Mucosa of gallbladder (tissue), 1 donor: ENCODE measurements at regions not wholly inside any gene's neighbourhood (a gene's known extent, or its start where the extent isn't known, plus 50 kb on each side); places are given as distances from the start of the nearest gene placed in this dataset.
A peak's percentile ranks its signal among the peaks of the same experiment; 100 is the strongest.
"Not testable (repeated sequence)": the region's sequence is repeated elsewhere in the genome, so short reads cannot be mapped to it uniquely, and the experiment has no call there.

ENCODE experiments used
- DNase-seq: peaks from one replicate; pipeline ENCODE4 v3.0.0-alpha.2; 2020; ENCODE audit warnings: low spot score
- donor health status: DM: no; HTN: no; CAD: no.

DNA sequence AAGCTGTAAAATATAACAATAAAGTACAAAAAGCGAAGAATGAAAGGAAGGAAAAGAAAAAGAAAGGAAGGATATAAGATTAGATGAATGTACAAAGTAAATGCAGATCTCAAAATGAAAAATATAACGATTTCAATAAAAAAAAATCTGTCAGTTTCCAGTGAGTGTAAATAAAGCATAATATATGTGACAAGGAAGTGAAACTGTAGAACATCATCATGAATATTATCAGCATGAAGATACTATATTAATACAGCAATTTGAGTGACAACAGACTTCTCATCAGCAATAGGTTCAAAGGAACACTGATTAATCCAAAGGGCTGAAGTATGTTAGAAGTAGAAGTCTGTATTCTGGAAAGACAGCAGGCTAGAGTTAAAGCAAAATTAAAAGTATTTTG lies 659.5 kb upstream of the MBL2 start:
- no peak for DNase-seq

DNA sequence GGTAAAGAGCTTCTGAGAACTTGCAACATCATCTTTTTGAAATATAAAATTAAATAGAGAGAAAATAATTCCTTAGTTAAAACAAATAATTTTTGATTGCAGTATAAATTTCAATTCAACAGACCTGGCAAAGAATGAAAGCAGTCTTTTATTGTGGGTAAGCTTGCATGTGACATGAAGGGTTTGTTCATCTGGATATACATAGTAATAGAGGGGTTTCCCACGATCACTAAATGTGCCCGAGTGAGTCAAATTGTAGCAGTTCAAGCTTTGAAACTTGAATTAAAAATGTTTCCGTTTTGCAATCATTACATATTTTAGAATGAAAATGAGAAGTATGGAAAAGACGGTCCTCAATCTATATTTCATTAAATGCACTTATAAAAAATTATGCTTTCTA lies 658.4 kb upstream of the MBL2 start:
- DNase-seq = no peak

GRCh38 chr10:53430127-53430891 lies 657.7 kb upstream of the MBL2 start:
- no peak for DNase-seq

DNA sequence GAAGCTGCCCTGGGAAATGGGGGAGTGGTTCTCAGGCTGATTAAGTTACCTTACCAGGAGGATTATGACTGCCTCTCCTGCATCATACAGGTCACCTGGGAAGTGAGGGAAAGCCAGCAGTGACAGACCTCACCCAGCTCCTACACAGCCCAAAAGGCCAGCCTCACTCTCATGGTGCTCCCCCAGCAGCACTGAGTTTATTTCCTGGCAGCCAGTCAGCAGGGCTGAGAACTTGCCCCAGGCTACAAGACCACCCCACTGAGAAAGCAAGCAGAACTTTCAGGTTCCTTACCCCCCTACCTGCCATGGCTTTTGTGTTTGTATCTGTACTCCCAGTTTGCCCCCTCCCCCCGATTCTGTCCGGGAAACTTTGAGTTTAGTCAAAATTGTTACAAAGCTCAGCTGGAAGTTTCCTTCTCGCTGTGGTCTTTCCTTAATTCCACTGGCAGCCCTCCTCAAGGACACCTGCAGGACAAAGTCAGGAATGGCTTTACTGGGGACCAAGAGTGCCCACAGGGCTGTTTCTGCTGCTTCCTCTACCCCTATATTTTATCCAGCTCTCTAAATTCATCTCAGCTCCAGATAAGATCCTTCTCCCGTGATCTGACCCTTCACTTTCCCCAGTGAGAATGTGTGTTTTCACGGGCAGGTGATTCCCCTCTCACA lies 649.8 kb upstream of the MBL2 start:
- DNase-seq = no peak

DNA sequence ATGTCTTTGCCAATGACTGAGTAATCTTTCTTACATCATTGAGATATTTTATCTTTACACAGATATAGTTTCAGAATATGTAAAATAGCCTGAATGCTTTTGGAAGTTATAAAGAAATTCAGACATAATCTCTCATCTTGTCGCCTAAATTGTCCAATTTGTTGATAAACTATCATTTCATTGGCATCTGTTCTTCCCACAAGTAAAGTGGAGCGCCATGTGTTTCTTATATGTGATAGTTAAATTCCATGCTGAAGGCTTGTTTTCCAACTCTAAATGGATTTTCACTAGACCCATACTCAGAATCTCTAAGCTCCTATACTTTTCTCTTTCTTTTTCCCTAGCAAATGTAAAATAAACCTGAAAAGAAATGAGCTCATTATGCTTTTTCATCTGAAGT lies 640.1 kb upstream of the MBL2 start:
- DNase-seq = no peak

- DNase-seq = no peak
These were observed 633.9 kb upstream of the MBL2 start for GRCh38 chr10:53406532-53406931.

- peak; percentile 51 for DNase-seq
These were observed 631.1 kb upstream of the MBL2 start for GRCh38 chr10:53403688-53404087.

GRCh38 chr10:53402594-53402993 lies 630.0 kb upstream of the MBL2 start:
- no peak for DNase-seq

GRCh38 chr10:53401536-53401935 lies 629.0 kb upstream of the MBL2 start:
- DNase-seq = no peak

GRCh38 chr10:53396876-53397275 lies 624.3 kb upstream of the MBL2 start:
- DNase-seq = no peak

DNA sequence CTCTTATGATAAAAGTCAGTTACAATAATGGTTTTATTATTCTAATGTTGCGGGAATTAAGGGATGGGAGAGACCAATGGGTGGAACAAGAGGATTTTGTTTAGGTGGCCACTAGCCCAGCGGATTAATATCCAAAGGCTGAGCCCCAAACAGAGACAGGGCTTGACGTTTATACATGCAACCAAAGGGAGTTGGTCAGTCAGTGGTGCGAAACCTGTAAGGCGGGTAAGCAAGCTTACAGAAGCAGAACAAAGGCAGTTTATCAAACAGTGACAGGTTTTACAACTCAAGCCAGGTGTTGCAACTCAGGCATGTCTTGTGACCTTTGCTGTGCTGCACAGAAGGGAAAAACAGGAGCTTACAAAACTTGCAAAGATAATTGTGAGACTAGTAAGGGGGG lies 622.9 kb upstream of the MBL2 start:
- no peak for DNase-seq

GRCh38 chr10:53387562-53387961 lies 615.0 kb upstream of the MBL2 start:
- DNase-seq = no peak

GRCh38 chr10:53382543-53382942 lies 610.0 kb upstream of the MBL2 start:
- no peak for DNase-seq

DNA sequence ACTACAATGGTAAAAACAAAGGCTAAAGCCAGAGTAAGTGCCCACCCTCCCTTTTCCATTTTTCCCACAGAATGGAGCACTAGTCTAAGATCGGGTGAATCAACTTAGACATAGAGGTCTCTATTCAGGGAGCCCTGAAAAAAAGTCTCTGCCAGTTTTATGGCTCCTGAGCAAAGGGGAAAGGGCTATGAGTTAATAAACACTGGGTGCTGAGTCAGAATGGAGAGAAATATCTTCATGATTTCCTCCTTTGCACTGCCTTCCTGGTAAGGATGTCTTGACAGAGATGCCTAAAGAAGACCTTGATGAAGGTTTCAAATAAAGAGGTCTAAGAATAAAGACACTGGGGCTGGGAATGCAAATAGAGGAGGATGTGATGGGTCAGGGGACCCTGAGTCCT lies 607.4 kb upstream of the MBL2 start:
- no peak for DNase-seq

GRCh38 chr10:53370347-53370746 lies 597.8 kb upstream of the MBL2 start:
- DNase-seq = no peak

- DNase-seq = no peak
These were observed 589.4 kb upstream of the MBL2 start for GRCh38 chr10:53361936-53362335.

DNA sequence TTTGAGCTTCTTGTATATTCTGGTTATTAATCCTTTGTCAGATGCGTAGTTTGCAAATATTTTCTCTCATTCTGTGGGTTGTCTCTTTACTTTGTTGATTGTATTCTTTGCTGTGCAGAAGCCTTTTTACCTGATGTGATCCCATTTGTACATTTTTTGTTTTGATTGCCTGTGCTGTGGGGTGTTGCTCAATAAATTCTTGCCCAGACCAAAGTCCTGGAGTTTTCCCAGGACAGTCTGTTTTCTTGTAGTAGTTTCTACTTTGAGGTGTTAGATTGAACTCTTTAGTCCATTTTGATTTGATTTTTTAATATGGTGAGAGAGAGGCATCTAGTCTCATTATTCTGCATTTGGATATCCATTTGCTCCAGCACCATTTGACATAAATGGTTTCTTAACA lies 588.7 kb upstream of the MBL2 start:
- no peak for DNase-seq

- not testable (repeated sequence) for DNase-seq
These were observed 586.4 kb upstream of the MBL2 start for GRCh38 chr10:53358978-53359377.

- DNase-seq = no peak
These were observed 586.0 kb upstream of the MBL2 start for GRCh38 chr10:53358536-53358935.

GRCh38 chr10:53357587-53357986 lies 585.0 kb upstream of the MBL2 start:
- DNase-seq = no peak

DNA sequence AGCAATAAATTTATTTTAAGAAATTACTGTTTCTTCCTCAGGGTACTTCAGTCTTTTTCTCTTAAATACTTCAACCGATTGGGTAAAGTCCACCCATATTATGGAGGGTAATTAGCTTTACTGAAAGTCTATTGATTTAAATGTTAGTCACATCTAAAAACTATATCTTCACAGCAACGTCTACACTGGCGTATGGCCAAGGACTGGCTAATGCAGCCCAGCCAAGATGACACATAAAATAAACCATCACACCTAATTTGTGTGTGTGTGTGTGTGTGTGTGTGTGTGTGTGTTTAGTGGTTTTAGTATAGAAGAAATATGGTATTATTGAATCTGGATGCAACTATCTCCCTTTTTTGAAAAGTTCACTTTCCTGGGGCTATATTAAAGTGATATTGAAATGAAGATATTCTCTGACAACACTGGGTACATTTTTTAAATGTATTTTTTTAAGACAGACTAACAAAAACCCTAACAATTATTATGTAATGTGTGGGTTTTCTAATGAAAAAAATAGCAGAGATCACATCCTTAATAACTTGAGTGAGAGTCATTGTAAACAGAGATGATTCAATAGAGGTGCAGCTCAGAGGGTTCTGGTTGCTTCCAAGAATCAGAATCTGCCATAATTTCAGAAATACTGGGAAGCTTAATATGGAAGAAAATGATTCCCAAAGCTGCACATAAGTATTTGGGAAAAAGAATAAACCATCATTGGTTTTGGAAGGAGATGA lies 584.2 kb upstream of the MBL2 start:
- DNase-seq = no peak

DNA sequence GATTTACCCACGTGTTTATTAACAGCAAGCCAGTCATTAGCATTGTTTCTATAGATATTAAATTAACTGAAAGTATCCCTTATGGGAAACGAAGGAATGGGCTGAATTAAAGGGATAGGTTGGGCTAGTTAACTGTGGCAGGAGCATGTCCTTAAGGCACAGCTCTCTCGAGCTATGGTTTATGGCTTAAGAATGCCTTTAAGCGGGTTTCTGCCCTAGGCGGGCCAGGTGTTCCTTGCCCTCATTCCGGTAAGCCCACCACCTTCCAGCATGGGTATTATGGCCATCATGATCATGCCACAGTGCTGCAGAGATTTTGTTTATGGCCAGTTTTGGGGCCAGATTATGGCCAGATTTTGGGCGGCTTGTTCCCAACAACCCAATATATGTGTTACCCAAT lies 569.9 kb upstream of the MBL2 start:
- DNase-seq = not testable (repeated sequence)

DNA sequence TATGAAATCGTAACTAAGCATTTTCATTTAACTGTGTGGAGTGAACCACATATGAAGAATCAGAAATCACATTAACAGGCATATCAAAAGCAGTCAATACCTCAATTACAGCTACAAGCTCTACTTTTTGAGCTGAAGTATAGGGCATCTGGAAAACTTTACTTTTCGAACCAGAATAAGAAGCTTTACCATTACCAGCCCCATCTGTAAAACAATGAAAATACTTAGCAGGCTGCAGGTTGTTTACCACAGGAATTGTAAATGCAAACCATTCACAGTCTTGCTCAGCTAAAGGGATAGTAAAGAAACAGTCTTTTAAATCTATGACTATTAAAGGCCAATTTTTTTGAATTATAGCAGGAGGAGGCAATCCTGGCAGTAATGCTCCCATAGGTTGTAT lies 565.6 kb upstream of the MBL2 start:
- DNase-seq = not testable (repeated sequence)
